GOT3 (cell line): ENCODE measurements at regions not wholly inside any gene's neighbourhood (a gene's known extent, or its start where the extent isn't known, plus 50 kb on each side); places are given as distances from the start of the nearest gene placed in this dataset.
"Not testable (repeated sequence)": the region's sequence is repeated elsewhere in the genome, so short reads cannot be mapped to it uniquely, and the experiment has no call there.

ENCODE experiments used
- DNase-seq: peaks from one replicate; lab custom pipeline; 2025; ENCODE audit warnings: mixed read lengths; lab: John Stamatoyannopoulos, UW

- no peak for DNase-seq
These were observed 215.7 kb downstream of the ANAPC1 start for GRCh38 chr2:111668274-111668616.

- DNase-seq, result no peak
These were observed 215.3 kb downstream of the ANAPC1 start for GRCh38 chr2:111668741-111669140.

- no peak for DNase-seq
These were observed 213.9 kb downstream of the ANAPC1 start for GRCh38 chr2:111669928-111670695.

- no peak for DNase-seq
These were observed 213.2 kb downstream of the ANAPC1 start for GRCh38 chr2:111670776-111671175.

- DNase-seq, result no peak
These were observed 212.4 kb downstream of the ANAPC1 start for GRCh38 chr2:111671426-111672150.

GRCh38 chr2:111672641-111673040 is 211.4 kb downstream of the ANAPC1 start:
- not testable (repeated sequence) for DNase-seq

- no peak for DNase-seq
These were observed 210.5 kb downstream of the ANAPC1 start for GRCh38 chr2:111673526-111673925.

GRCh38 chr2:111675419-111676194 is 208.4 kb downstream of the ANAPC1 start:
- no peak for DNase-seq

- DNase-seq, result no peak
These were observed 207.6 kb downstream of the ANAPC1 start for GRCh38 chr2:111676291-111676822.

- no peak for DNase-seq
These were observed 205.8 kb downstream of the ANAPC1 start for GRCh38 chr2:111678161-111678560.

GRCh38 chr2:111678651-111679050 is 205.3 kb downstream of the ANAPC1 start:
- DNase-seq, result no peak

- DNase-seq, result no peak
These were observed 204.8 kb downstream of the ANAPC1 start for GRCh38 chr2:111679202-111679601.

GRCh38 chr2:111684611-111685010 is 199.4 kb downstream of the ANAPC1 start:
- no peak for DNase-seq

- no peak for DNase-seq
These were observed 198.7 kb downstream of the ANAPC1 start for GRCh38 chr2:111685342-111685741.

GRCh38 chr2:111686994-111687393 is 197.0 kb downstream of the ANAPC1 start:
- no peak for DNase-seq

- DNase-seq, result no peak
These were observed 196.1 kb downstream of the ANAPC1 start for GRCh38 chr2:111687911-111688310.

GRCh38 chr2:111688482-111688881 is 195.5 kb downstream of the ANAPC1 start:
- no peak for DNase-seq

GRCh38 chr2:111689174-111689573 is 194.8 kb downstream of the ANAPC1 start:
- no peak for DNase-seq

GRCh38 chr2:111689941-111690340 is 194.1 kb downstream of the ANAPC1 start:
- DNase-seq, result no peak

- DNase-seq, result no peak
These were observed 192.7 kb downstream of the ANAPC1 start for GRCh38 chr2:111691164-111691875.

GRCh38 chr2:111692311-111692710 is 191.7 kb downstream of the ANAPC1 start:
- DNase-seq, result no peak

GRCh38 chr2:111694700-111695101 is 189.3 kb downstream of the ANAPC1 start:
- DNase-seq, result no peak
